GM23338 (cell line): ENCODE measurements at regions not wholly inside any gene's neighbourhood (a gene's known extent, or its start where the extent isn't known, plus 50 kb on each side); places are given as distances from the start of the nearest gene placed in this dataset.

Experiments
- ATAC-seq: fragments of 200-7000 bp; cut with Tn5 transposase; 3 replicates; pipeline ENCODE4 v1.9.1; 2020
- DNase-seq: peaks from one replicate; pipeline ENCODE4 v3.0.0-alpha.2; 2015; ENCODE audit warnings: low spot score
- H2AFZ ChIP-seq: fragments of 200-600 bp; sonication (generic); 2 replicates; pipeline ENCODE4 v1.8.0; 2016; ENCODE audit warnings: antibody characterized with exemption, mild to moderate bottlenecking, moderate library complexity
- H3F3A ChIP-seq: fragments of 200-600 bp; sonication (generic); replicated peaks from 2 replicates; pipeline ENCODE4 v1.8.0; 2017; ENCODE audit warnings: antibody characterized with exemption, mixed run types, low read depth
- H3K27ac ChIP-seq: fragments of 200-600 bp; sonication (generic); 2 replicates; pipeline ENCODE4 v1.6.1; 2016; ENCODE audit warnings: low read depth
- H3K27me3 ChIP-seq: fragments of 200-600 bp; sonication (generic); 2 replicates; pipeline ENCODE4 v1.8.0; 2016; ENCODE audit warnings: mild to moderate bottlenecking, mixed run types, moderate library complexity; ENCODE audit not compliant: insufficient read depth
- H3K36me3 ChIP-seq: fragments of 200-600 bp; sonication (generic); 2 replicates; pipeline ENCODE4 v1.8.0; 2016; ENCODE audit warnings: mild to moderate bottlenecking; ENCODE audit not compliant: insufficient read depth
- H3K4me1 ChIP-seq: fragments of 200-600 bp; sonication (generic); 2 replicates; pipeline ENCODE4 v1.8.0; 2016; ENCODE audit warnings: mild to moderate bottlenecking, moderate library complexity; ENCODE audit not compliant: insufficient read depth
- H3K4me2 ChIP-seq: fragments of 200-600 bp; sonication (generic); 2 replicates; pipeline ENCODE4 v1.7.1; 2017; ENCODE audit warnings: mixed run types
- H3K4me3 ChIP-seq: fragments of 200-600 bp; sonication (generic); 2 replicates; pipeline ENCODE4 v1.6.1; 2016; ENCODE audit warnings: mixed run types
- H3K79me2 ChIP-seq: fragments of 200-600 bp; sonication (generic); replicated peaks from 2 replicates; pipeline ENCODE4 v1.8.0; 2017; ENCODE audit warnings: mild to moderate bottlenecking; ENCODE audit not compliant: insufficient read depth
- H3K9me2 ChIP-seq: fragments of 200-600 bp; sonication (generic); 2 replicates; pipeline ENCODE4 v1.8.0; 2017; ENCODE audit not compliant: insufficient read depth
- H4K20me1 ChIP-seq: fragments of 200-600 bp; sonication (generic); replicated peaks from 2 replicates; pipeline ENCODE4 v1.8.0; 2017; ENCODE audit warnings: mild to moderate bottlenecking; ENCODE audit not compliant: insufficient read depth
- H3K27ac Mint-ChIP-seq: 2 replicates; pipeline ENCODE4 v1.8.0; 2020; ENCODE audit warnings: inconsistent platforms, mild to moderate bottlenecking, moderate library complexity, mixed read lengths
- H3K27me3 Mint-ChIP-seq: 3 replicates; pipeline ENCODE4 v1.8.0; 2022; ENCODE audit warnings: low read depth, mild to moderate bottlenecking, moderate library complexity, mixed read lengths, inconsistent platforms; ENCODE audit not compliant: insufficient read depth, poor library complexity
- H3K36me3 Mint-ChIP-seq: 3 replicates; pipeline ENCODE4 v1.8.0; 2021; ENCODE audit warnings: low read depth, mild to moderate bottlenecking, inconsistent platforms, moderate library complexity, mixed read lengths
- H3K4me1 Mint-ChIP-seq: 3 replicates; pipeline ENCODE4 v1.8.0; 2020; ENCODE audit warnings: mild to moderate bottlenecking, inconsistent platforms, mixed read lengths
- H3K4me3 Mint-ChIP-seq: 3 replicates; pipeline ENCODE4 v1.8.0; 2021; ENCODE audit warnings: moderate library complexity, mild to moderate bottlenecking, inconsistent platforms, mixed read lengths
- H3K9me3 Mint-ChIP-seq: 3 replicates; pipeline ENCODE4 v1.8.0; 2020; ENCODE audit warnings: moderate library complexity, mild to moderate bottlenecking, inconsistent platforms, mixed read lengths
- CREB1 ChIP-seq: fragments of 250-450 bp; sonication (Bioruptor Pico); IDR thresholded peaks from 2 replicates; pipeline ENCODE4 v1.5.0; 2020; ENCODE audit warnings: low read depth, mild to moderate bottlenecking, moderate library complexity
- CTCF ChIP-seq, 2 experiments: fragments of 200-600 bp in 1 of 2; sonication (generic) in 1 of 2; conservative IDR thresholded peaks; 2 replicates each; pipeline versions ENCODE4 v1.5.1 to v1.6.1; 2016 to 2017; ENCODE audit warnings: antibody characterized with exemption in 2 of 2, low read depth in 2 of 2, mild to moderate bottlenecking in 2 of 2, moderate library complexity in 1 of 2
- EZH2 ChIP-seq: fragments of 200-600 bp; sonication (generic); IDR thresholded peaks from one replicate; pipeline ENCODE4 v1.8.0; 2017; ENCODE audit warnings: antibody characterized with exemption, mild to moderate bottlenecking, low read depth; ENCODE audit not compliant: unreplicated experiment
- EZH2phosphoT487 ChIP-seq: fragments of 200-600 bp; sonication (generic); IDR thresholded peaks from one replicate; pipeline ENCODE4 v1.8.1; 2018; ENCODE audit warnings: antibody characterized with exemption; ENCODE audit not compliant: unreplicated experiment
- JUNB ChIP-seq: IDR thresholded peaks from one replicate; pipeline ENCODE4 v1.6.1; 2016; ENCODE audit warnings: antibody characterized with exemption; ENCODE audit not compliant: unreplicated experiment
- NANOG ChIP-seq: IDR thresholded peaks from 2 replicates; pipeline ENCODE4 v1.6.1; 2016; ENCODE audit warnings: antibody characterized with exemption, borderline replicate concordance
- POLR2AphosphoS5 ChIP-seq: IDR thresholded peaks from 2 replicates; pipeline ENCODE4 v1.6.1; 2016; ENCODE audit warnings: antibody characterized with exemption, low read depth
- REST ChIP-seq: IDR thresholded peaks from one replicate; pipeline ENCODE4 v1.6.1; 2018; ENCODE audit warnings: antibody characterized with exemption; ENCODE audit not compliant: unreplicated experiment
- STAT1 ChIP-seq: IDR thresholded peaks from one replicate; pipeline ENCODE4 v1.6.1; 2016; ENCODE audit warnings: antibody characterized with exemption; ENCODE audit not compliant: unreplicated experiment
- ZNF114 ChIP-seq: fragments of 250-450 bp; sonication (Bioruptor Pico); IDR thresholded peaks from 2 replicates; pipeline ENCODE4 v1.5.0; 2020; ENCODE audit warnings: mild to moderate bottlenecking, moderate library complexity
- ZNF331 ChIP-seq: fragments of 250-450 bp; sonication (Bioruptor Pico); IDR thresholded peaks from 2 replicates; pipeline ENCODE4 v1.5.0; 2020; ENCODE audit warnings: low read depth, mild to moderate bottlenecking, moderate library complexity
- TF ChIP-seq, protein P1 (sequence below): fragments of 250-450 bp; sonication (Bioruptor Pico); IDR thresholded peaks from 2 replicates; pipeline ENCODE4 v1.5.0; 2020; ENCODE audit warnings: mild to moderate bottlenecking, moderate library complexity
- TF ChIP-seq, protein P2 (sequence below): IDR thresholded peaks from 2 replicates; pipeline ENCODE4 v1.6.1; 2016; ENCODE audit warnings: antibody characterized with exemption

DNA sequence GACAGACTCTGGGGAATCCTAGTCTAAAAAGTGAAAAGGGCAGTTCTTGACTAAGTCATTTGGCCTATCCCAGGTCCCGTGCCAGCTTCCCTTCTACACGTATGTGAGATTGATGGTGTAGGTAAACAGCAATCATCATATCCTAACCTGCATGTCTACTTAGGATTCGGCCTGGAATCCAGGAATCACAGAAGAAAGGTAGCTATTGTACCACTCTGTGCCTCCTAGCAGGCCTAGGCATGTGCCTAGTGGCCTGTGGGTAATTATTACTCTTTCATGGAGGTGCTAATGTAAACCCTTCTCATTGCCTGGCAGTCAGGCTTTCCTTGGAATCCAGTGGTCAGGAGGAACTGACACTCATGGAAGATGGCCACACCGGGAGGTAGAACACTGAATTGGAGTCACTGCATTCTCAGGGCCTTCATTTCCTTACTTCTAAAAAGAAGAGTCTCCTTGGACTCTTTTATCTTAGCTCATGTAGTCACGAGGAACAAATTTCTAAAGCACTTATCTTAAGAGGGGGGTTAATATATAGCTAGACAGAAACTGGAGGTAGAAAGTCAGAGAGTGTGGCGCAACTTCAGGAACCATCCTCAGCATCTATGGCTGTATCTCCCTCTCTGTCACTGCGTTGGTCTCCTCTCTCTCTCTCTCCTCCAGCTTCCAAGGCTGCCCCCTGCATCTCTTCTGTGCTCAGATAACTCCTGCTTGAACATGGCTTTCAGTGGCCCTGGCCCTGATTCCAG lies 122.5 kb downstream of the C1GALT1 start:
- TF ChIP-seq STAT1, result no peak
- TF ChIP-seq, protein P1, sequence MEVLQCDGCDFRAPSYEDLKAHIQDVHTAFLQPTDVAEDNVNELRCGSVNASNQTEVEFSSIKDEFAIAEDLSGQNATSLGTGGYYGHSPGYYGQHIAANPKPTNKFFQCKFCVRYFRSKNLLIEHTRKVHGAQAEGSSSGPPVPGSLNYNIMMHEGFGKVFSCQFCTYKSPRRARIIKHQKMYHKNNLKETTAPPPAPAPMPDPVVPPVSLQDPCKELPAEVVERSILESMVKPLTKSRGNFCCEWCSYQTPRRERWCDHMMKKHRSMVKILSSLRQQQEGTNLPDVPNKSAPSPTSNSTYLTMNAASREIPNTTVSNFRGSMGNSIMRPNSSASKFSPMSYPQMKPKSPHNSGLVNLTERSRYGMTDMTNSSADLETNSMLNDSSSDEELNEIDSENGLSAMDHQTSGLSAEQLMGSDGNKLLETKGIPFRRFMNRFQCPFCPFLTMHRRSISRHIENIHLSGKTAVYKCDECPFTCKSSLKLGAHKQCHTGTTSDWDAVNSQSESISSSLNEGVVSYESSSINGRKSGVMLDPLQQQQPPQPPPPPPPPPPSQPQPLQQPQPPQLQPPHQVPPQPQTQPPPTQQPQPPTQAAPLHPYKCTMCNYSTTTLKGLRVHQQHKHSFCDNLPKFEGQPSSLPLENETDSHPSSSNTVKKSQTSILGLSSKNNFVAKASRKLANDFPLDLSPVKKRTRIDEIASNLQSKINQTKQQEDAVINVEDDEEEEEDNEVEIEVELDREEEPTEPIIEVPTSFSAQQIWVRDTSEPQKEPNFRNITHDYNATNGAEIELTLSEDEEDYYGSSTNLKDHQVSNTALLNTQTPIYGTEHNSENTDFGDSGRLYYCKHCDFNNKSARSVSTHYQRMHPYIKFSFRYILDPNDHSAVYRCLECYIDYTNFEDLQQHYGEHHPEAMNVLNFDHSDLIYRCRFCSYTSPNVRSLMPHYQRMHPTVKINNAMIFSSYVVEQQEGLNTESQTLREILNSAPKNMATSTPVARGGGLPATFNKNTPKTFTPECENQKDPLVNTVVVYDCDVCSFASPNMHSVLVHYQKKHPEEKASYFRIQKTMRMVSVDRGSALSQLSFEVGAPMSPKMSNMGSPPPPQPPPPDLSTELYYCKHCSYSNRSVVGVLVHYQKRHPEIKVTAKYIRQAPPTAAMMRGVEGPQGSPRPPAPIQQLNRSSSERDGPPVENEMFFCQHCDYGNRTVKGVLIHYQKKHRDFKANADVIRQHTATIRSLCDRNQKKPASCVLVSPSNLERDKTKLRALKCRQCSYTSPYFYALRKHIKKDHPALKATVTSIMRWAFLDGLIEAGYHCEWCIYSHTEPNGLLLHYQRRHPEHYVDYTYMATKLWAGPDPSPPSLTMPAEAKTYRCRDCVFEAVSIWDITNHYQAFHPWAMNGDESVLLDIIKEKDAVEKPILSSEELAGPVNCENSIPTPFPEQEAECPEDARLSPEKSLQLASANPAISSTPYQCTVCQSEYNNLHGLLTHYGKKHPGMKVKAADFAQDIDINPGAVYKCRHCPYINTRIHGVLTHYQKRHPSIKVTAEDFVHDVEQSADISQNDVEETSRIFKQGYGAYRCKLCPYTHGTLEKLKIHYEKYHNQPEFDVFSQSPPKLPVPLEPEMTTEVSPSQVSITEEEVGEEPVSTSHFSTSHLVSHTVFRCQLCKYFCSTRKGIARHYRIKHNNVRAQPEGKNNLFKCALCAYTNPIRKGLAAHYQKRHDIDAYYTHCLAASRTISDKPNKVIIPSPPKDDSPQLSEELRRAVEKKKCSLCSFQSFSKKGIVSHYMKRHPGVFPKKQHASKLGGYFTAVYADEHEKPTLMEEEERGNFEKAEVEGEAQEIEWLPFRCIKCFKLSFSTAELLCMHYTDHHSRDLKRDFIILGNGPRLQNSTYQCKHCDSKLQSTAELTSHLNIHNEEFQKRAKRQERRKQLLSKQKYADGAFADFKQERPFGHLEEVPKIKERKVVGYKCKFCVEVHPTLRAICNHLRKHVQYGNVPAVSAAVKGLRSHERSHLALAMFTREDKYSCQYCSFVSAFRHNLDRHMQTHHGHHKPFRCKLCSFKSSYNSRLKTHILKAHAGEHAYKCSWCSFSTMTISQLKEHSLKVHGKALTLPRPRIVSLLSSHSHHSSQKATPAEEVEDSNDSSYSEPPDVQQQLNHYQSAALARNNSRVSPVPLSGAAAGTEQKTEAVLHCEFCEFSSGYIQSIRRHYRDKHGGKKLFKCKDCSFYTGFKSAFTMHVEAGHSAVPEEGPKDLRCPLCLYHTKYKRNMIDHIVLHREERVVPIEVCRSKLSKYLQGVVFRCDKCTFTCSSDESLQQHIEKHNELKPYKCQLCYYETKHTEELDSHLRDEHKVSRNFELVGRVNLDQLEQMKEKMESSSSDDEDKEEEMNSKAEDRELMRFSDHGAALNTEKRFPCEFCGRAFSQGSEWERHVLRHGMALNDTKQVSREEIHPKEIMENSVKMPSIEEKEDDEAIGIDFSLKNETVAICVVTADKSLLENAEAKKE (CRISPR knock-in tag), result no peak
- no peak for TF ChIP-seq NANOG
- TF ChIP-seq, protein P2, sequence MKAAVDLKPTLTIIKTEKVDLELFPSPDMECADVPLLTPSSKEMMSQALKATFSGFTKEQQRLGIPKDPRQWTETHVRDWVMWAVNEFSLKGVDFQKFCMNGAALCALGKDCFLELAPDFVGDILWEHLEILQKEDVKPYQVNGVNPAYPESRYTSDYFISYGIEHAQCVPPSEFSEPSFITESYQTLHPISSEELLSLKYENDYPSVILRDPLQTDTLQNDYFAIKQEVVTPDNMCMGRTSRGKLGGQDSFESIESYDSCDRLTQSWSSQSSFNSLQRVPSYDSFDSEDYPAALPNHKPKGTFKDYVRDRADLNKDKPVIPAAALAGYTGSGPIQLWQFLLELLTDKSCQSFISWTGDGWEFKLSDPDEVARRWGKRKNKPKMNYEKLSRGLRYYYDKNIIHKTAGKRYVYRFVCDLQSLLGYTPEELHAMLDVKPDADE, result no peak
- TF ChIP-seq CTCF (conservative IDR thresholded peaks at IDR 0.05; ENCODE audit: low read depth in 2 of 2), result no peak
- TF ChIP-seq POLR2AphosphoS5, result no peak
- TF ChIP-seq ZNF114 (CRISPR knock-in tag), result no peak
- TF ChIP-seq JUNB, result no peak
- TF ChIP-seq EZH2, result no peak
- TF ChIP-seq CREB1 (CRISPR knock-in tag), result no peak
- no peak for TF ChIP-seq EZH2phosphoT487
- no peak for TF ChIP-seq REST
- TF ChIP-seq ZNF331, result no peak
- H3K36me3 ChIP-seq, result no peaks in the 10 kb centered on the region
- H3K4me1 Mint-ChIP-seq, result peaks cover 15% of the 10 kb centered on the region
- H3K27me3 ChIP-seq, result no peaks in the 10 kb centered on the region
- H3F3A ChIP-seq, result no peaks in the 10 kb centered on the region
- H2AFZ ChIP-seq, result 0 out of 2 replicates have a peak overlapping the region, but pooled peaks have one; percentile 40
- H3K4me2 ChIP-seq, result no peak overlapping the region
- H3K4me3 Mint-ChIP-seq, result no peak overlapping the region
- H3K9me3 Mint-ChIP-seq, result no peaks in the 10 kb centered on the region
- ATAC-seq (no peak), DNase-seq (no peak)
- no peaks in the 10 kb centered on the region for H4K20me1 ChIP-seq
- H3K36me3 Mint-ChIP-seq, result no peaks in the 10 kb centered on the region
- no peak overlapping the region for H3K4me3 ChIP-seq
- no peak overlapping the region for H3K27ac Mint-ChIP-seq
- peaks cover 7% of the 10 kb centered on the region; the same call in 1 of the 2 replicates for H3K4me1 ChIP-seq
- H3K79me2 ChIP-seq, result no peaks in the 10 kb centered on the region
- no peak overlapping the region for H3K27ac ChIP-seq
- H3K9me2 ChIP-seq, result peaks cover 5% of the 10 kb centered on the region; the same call in 1 of the 2 replicates
- H3K27me3 Mint-ChIP-seq, result peaks cover under 1% of the 10 kb centered on the region
